ENCODE measurements at regions not wholly inside any gene's neighbourhood (a gene's known extent, or its start where the extent isn't known, plus 50 kb on each side); places are given as distances from the start of the nearest gene placed in this dataset.
"Not testable (repeated sequence)": the region's sequence is repeated elsewhere in the genome, so short reads cannot be mapped to it uniquely, and the experiment has no call there.

DNA sequence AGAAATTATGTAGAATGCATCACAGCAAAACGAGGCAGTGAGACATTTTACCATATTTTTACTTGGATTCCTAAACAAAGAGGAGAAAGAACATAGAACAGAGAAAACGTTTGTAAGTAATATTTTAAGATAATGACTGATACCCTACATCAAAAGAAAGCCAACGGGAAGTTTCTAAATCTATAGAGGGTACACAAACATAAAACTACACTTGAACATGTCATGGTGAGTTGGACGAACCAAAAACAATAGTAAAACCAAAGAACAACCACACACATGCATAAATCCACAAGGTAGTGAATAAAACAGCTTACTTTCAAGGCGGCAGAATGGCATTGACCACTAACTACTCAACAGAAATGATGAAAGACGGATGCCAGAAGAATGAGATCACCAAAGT is 209.7 kb upstream of the NOTCH2NLA start:
- TF ChIP-seq, protein P1, sequence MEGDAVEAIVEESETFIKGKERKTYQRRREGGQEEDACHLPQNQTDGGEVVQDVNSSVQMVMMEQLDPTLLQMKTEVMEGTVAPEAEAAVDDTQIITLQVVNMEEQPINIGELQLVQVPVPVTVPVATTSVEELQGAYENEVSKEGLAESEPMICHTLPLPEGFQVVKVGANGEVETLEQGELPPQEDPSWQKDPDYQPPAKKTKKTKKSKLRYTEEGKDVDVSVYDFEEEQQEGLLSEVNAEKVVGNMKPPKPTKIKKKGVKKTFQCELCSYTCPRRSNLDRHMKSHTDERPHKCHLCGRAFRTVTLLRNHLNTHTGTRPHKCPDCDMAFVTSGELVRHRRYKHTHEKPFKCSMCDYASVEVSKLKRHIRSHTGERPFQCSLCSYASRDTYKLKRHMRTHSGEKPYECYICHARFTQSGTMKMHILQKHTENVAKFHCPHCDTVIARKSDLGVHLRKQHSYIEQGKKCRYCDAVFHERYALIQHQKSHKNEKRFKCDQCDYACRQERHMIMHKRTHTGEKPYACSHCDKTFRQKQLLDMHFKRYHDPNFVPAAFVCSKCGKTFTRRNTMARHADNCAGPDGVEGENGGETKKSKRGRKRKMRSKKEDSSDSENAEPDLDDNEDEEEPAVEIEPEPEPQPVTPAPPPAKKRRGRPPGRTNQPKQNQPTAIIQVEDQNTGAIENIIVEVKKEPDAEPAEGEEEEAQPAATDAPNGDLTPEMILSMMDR (IDR thresholded peaks at IDR 0.05): not testable (repeated sequence)
- TF ChIP-seq POLR2A (IDR thresholded peaks at IDR 0.05): not testable (repeated sequence)
